Right forelimb (tissue), 1 donor: ENCODE measurements at regions not wholly inside any gene's neighbourhood (a gene's known extent, or its start where the extent isn't known, plus 50 kb on each side); places are given as distances from the start of the nearest gene placed in this dataset.

ENCODE experiments used
- DNase-seq: peaks from one replicate; pipeline ENCODE4 v3.0.0-alpha.2; 2018

- DNase-seq, result no peak
Observed at GRCh38 chr9:87290241-87291052, 207.2 kb upstream of the DAPK1 start.

- no peak for DNase-seq
Observed at GRCh38 chr9:87292449-87293191, 205.0 kb upstream of the DAPK1 start.

GRCh38 chr9:87294126-87294525, 203.5 kb upstream of the DAPK1 start:
- no peak for DNase-seq

- DNase-seq, result no peak
Observed at GRCh38 chr9:87300915-87301314, 196.8 kb upstream of the DAPK1 start.

- DNase-seq, result no peak
Observed at GRCh38 chr9:87301371-87301770, 196.3 kb upstream of the DAPK1 start.

- no peak for DNase-seq
Observed at GRCh38 chr9:87305151-87305550, 192.5 kb upstream of the DAPK1 start.

- DNase-seq, result no peak
Observed at GRCh38 chr9:87306006-87306405, 191.7 kb upstream of the DAPK1 start.

GRCh38 chr9:87307848-87308247, 189.8 kb upstream of the DAPK1 start:
- no peak for DNase-seq

GRCh38 chr9:87309236-87309635, 188.4 kb upstream of the DAPK1 start:
- no peak for DNase-seq

GRCh38 chr9:87310827-87311523, 186.7 kb upstream of the DAPK1 start:
- no peak for DNase-seq

- no peak for DNase-seq
Observed at GRCh38 chr9:87319656-87320055, 178.0 kb upstream of the DAPK1 start.

- no peak for DNase-seq
Observed at GRCh38 chr9:87320146-87320884, 177.4 kb upstream of the DAPK1 start.

GRCh38 chr9:87322840-87323635, 174.6 kb upstream of the DAPK1 start:
- no peak for DNase-seq

GRCh38 chr9:87323928-87324327, 173.7 kb upstream of the DAPK1 start:
- no peak for DNase-seq

- no peak for DNase-seq
Observed at GRCh38 chr9:87324613-87325194, 173.0 kb upstream of the DAPK1 start.

- no peak for DNase-seq
Observed at GRCh38 chr9:87327575-87328125, 170.0 kb upstream of the DAPK1 start.

- DNase-seq, result no peak
Observed at GRCh38 chr9:87333802-87334201, 163.9 kb upstream of the DAPK1 start.

- DNase-seq, result no peak
Observed at GRCh38 chr9:87334366-87334765, 163.3 kb upstream of the DAPK1 start.

GRCh38 chr9:87336407-87336806, 161.3 kb upstream of the DAPK1 start:
- DNase-seq, result no peak

GRCh38 chr9:87336914-87337333, 160.7 kb upstream of the DAPK1 start:
- DNase-seq, result no peak

GRCh38 chr9:87337335-87338087, 160.2 kb upstream of the DAPK1 start:
- no peak for DNase-seq
